Common myeloid progenitor, CD34-positive (primary cell): ENCODE measurements at regions not wholly inside any gene's neighbourhood (a gene's known extent, or its start where the extent isn't known, plus 50 kb on each side); places are given as distances from the start of the nearest gene placed in this dataset.

Experiments
- CTCF ChIA-PET: fragments of 350-600 bp; sonication (Branson Sonifier 250); formaldehyde crosslinking; loops from one replicate; lab custom pipeline; 2021; ENCODE audit warnings: antibody characterized with exemption; lab: Charles Lee
- POLR2A ChIA-PET: fragments of 350-600 bp; sonication (Branson Sonifier 250); formaldehyde crosslinking; loops from one replicate; lab custom pipeline; 2021; ENCODE audit warnings: antibody characterized with exemption; lab: Charles Lee
- DNase-seq, 3 donors: peaks; one replicate each; pipeline versions ENCODE4 v3.0.0 to v3.0.0-alpha.2; 2013
- H3K27ac ChIP-seq, 2 experiments: 1 replicate in 1 of 2; 2 replicates in 1 of 2; pipeline ENCODE4 v1.7.0; 2013; ENCODE audit warnings: inconsistent platforms in 2 of 2, low read length in 2 of 2, mild to moderate bottlenecking in 2 of 2, low read depth in 1 of 2, moderate library complexity in 1 of 2; ENCODE audit not compliant: severe bottlenecking in 2 of 2, insufficient read depth in 1 of 2, poor library complexity in 1 of 2
- H3K27me3 ChIP-seq, 5 experiments: replicated peaks in 2 of 5; 1 replicate in 3 of 5; 2 replicates in 2 of 5; pipeline versions ENCODE4 v1.6.1 to v1.7.0; 2013; ENCODE audit warnings: low read length in 4 of 5, mild to moderate bottlenecking in 2 of 5, moderate library complexity in 2 of 5, inconsistent platforms in 1 of 5; ENCODE audit not compliant: insufficient read depth in 5 of 5, control insufficient read depth in 4 of 5
- H3K36me3 ChIP-seq, 4 experiments: 1 replicate in 2 of 4; 2 replicates in 2 of 4; pipeline versions ENCODE4 v1.6.1 to v1.7.0; 2013; ENCODE audit warnings: low read length in 3 of 4, control low read depth in 1 of 4, mild to moderate bottlenecking in 1 of 4; ENCODE audit not compliant: control insufficient read depth in 4 of 4, insufficient read depth in 4 of 4
- H3K4me1 ChIP-seq, 4 experiments: 1 replicate in 3 of 4; 2 replicates in 1 of 4; pipeline versions ENCODE4 v1.6.1 to v1.7.1; 2013; ENCODE audit warnings: low read length in 3 of 4, mild to moderate bottlenecking in 3 of 4, control low read depth in 1 of 4, inconsistent platforms in 1 of 4, moderate library complexity in 1 of 4; ENCODE audit not compliant: control insufficient read depth in 4 of 4, insufficient read depth in 4 of 4; ENCODE audit errors: control extremely low read depth in 1 of 4
- H3K4me3 ChIP-seq, 7 experiments: 1 replicate in 4 of 7; 2 replicates in 3 of 7; pipeline versions ENCODE4 v1.5.1 to v1.7.0; 2013; ENCODE audit warnings: mild to moderate bottlenecking in 7 of 7, low read length in 6 of 7, moderate library complexity in 6 of 7, inconsistent platforms in 2 of 7, low read depth in 2 of 7, control low read depth in 1 of 7; ENCODE audit not compliant: insufficient read depth in 4 of 7, control insufficient read depth in 1 of 7; ENCODE audit errors: extremely low read depth in 1 of 7
- H3K9me3 ChIP-seq, 5 experiments: 1 replicate in 4 of 5; 2 replicates in 1 of 5; pipeline versions ENCODE4 v1.6.1 to v1.7.1; 2013; ENCODE audit warnings: low read length in 4 of 5, mild to moderate bottlenecking in 2 of 5, inconsistent platforms in 1 of 5, low read depth in 1 of 5, moderate library complexity in 1 of 5; ENCODE audit not compliant: control insufficient read depth in 4 of 5, insufficient read depth in 2 of 5; ENCODE audit errors: control extremely low read depth in 1 of 5
- WGBS: methylation state at CpG from one replicate; pipeline ENCODE4 v1.1.5; 2013; ENCODE audit not compliant: insufficient coverage; 5-methylcytosine and 5-hydroxymethylcytosine counted together

DNA sequence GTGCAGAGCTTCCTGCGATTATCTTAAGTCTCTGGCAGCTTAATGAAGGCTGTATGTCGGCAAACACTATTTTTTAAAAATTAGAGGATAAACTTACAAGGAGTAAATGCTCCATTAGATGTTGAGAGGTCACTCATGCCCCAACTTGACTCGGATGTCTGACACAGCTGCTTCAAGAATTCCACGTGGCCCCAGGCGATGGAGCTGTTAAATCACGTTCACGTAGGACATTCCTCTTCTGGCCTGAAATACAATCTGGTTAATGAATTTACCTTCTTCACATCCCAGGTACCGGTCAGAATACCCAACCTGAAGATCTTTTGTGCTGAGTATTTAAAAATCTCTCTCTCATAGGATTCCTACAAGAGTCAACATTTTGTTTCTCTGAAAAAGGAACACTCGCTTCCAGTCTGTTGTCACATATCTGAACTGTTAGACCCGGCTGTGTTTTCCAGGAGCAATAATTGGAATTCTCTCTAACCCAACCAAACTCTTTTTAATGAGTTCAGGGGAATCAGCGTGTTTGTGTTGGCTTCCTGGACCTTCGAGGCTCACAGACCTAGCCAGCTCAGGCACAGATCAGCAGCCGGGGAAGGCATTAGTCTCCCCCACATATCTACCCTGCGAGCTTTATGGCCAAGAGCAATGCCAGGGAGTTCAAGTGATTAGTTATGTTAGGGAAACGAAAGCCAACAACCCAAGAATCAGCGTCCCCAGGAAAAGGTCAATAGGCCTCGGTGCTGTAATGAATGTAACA, 284.9 kb downstream of the FGFR2 start:
- Histone ChIP-seq H3K36me3 (no peaks in the 10 kb centered on the region), H3K4me1 (peaks cover 0 to 20% (median 2%) of the 10 kb centered on the region in 4 experiments), H3K27me3 (no peaks in the 10 kb centered on the region), H3K4me3 (no peak overlapping the region), H3K9me3 (peaks cover 0 to 1% (median 0%) of the 10 kb centered on the region in 5 experiments), H3K27ac (no peak overlapping the region)
- CTCF ChIA-PET: no interaction called here
- DNase-seq: no peak
- 97% methylated on average over 14 of the region's 17 CpGs for WGBS
- POLR2A ChIA-PET: no interaction called here

DNA sequence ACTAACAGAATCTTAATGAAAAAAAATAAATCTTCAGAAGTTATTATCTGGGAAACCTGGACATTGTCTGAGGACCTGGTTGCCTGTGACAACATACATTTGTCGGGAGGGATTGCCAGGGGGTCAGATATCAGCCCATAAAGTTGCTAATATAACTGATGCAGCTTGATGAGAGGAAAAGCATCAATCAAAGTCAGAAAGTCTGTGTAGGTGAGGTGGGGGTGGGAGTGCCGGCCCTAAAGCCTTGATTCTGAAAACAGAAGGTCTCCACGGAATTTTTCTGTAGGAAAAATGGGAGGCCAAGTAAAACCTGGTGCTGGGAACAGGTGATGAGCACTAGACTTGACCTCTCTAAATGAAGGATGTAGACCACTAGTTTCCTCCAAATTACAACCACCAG, 281.8 kb downstream of the FGFR2 start:
- ChIA-PET POLR2A (no interaction called here), CTCF (no interaction called here)
- H3K27me3 ChIP-seq: no peaks in the 10 kb centered on the region
- no peak for DNase-seq
- no peak overlapping the region for H3K4me3 ChIP-seq
- H3K36me3 ChIP-seq: no peaks in the 10 kb centered on the region
- peaks cover 0 to 6% (median 0%) of the 10 kb centered on the region in 5 experiments for H3K9me3 ChIP-seq
- H3K4me1 ChIP-seq: peaks cover 0 to 9% (median 0%) of the 10 kb centered on the region in 4 experiments
- WGBS: 100% methylated on average over 1 of the region's 3 CpGs
- H3K27ac ChIP-seq: no peak overlapping the region

DNA sequence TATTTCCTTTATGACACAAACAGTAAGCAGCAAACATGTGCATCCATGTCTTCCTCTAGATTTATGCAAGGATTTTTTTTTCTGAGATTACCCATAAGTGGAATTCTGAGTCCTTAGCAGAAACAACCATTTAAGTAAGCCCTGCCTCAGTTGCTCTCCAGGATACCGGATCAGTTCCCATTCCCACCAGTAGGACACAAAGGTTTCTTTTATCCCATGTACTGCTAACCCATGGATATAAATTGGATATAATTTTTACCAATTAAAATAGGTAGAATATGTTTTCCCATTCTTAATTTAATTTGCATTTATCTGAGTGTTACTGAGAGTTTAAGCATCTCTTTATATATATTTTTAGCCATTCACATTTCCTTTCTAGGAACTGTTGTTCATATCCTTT, 280.9 kb downstream of the FGFR2 start:
- ChIA-PET CTCF (no interaction called here), POLR2A (no interaction called here)
- Histone ChIP-seq H3K27ac (no peak overlapping the region), H3K36me3 (no peaks in the 10 kb centered on the region), H3K4me1 (peaks cover 0 to 9% (median 0%) of the 10 kb centered on the region in 4 experiments), H3K9me3 (peaks cover 0 to 6% (median 0%) of the 10 kb centered on the region in 5 experiments), H3K4me3 (no peak overlapping the region), H3K27me3 (no peaks in the 10 kb centered on the region)
- no peak for DNase-seq
- no CpG with 5 or more reads among the region's 1 CpG for WGBS

DNA sequence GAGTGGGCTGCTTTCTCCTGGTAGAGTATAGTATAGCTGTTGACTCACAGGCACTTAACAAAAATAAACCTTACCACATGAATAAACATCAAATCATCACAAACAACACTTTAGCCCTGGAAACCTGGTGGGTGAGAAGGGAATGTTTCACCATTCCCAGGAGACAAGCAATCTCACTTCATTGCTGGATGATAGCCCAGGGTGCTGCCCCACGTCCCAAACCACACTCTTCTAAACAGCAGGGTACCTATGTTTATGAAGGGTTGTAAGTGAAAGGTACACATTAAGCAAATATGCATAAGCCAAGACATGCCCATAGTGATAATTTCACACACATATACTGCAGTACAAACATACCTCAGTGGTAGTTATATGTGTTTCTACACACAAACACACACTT, 276.2 kb downstream of the FGFR2 start:
- ChIA-PET POLR2A (no interaction called here), CTCF (no interaction called here)
- Histone ChIP-seq H3K4me1 (no peaks in the 10 kb centered on the region), H3K27me3 (peaks cover 0 to 4% (median 0%) of the 10 kb centered on the region in 5 experiments), H3K9me3 (peaks cover 0 to 6% (median 0%) of the 10 kb centered on the region in 5 experiments), H3K4me3 (no peak overlapping the region), H3K27ac (no peak overlapping the region), H3K36me3 (no peaks in the 10 kb centered on the region)
- WGBS: no CpG with 5 or more reads among the region's 1 CpG
- DNase-seq: no peak

DNA sequence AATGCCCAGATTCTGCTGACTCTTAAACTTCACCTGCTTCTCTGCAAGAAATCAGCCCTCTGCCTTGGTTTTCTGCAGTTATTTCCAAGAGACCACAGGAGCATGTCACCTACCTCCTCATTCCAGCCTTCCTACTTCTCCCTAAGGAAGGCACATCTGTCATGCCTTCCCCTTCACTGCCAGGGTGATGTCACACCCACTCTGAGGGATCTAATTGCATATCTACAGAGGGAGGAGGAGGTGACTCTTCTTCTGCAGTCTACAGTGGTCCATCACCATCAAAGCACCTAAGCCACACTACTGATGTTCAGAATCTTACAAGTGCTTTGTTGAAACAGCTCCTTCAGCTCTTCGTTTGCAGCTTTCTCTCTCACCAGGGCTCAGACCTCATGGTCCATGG, 275.5 kb downstream of the FGFR2 start:
- Histone ChIP-seq H3K9me3 (peaks cover 0 to 6% (median 0%) of the 10 kb centered on the region in 5 experiments), H3K27ac (no peak overlapping the region), H3K36me3 (no peaks in the 10 kb centered on the region), H3K4me1 (no peaks in the 10 kb centered on the region), H3K27me3 (peaks cover 0 to 4% (median 0%) of the 10 kb centered on the region in 5 experiments), H3K4me3 (no peak overlapping the region)
- CTCF ChIA-PET: no interaction called here
- WGBS: 100% methylated on average over 1 of the region's 1 CpG
- no peak for DNase-seq
- POLR2A ChIA-PET: no interaction called here

DNA sequence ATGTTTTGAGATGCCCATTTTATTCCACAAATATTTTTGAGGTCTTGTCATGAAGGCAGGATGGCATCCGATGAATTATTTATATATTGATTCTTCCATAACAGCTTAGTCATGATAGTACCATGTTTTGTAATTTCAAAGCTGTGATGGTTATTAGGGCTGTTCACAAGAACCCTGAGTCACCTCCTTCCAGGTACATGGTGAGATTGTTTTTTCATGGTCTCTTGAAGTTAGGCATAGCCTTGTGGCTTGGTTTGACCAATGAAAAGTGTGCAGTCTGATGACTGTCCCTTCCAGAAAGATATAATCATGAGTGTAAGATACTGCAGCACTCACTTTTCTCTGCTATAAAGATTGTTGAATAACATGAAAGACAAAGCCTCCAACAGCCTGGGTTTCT, 274.8 kb downstream of the FGFR2 start:
- Histone ChIP-seq H3K36me3 (no peaks in the 10 kb centered on the region), H3K27me3 (peaks cover 0 to 4% (median 0%) of the 10 kb centered on the region in 5 experiments), H3K4me3 (no peak overlapping the region), H3K27ac (no peak overlapping the region), H3K4me1 (no peaks in the 10 kb centered on the region), H3K9me3 (peaks cover 0 to 5% (median 0%) of the 10 kb centered on the region in 5 experiments)
- no CpG with 5 or more reads among the region's 1 CpG for WGBS
- DNase-seq: no peak
- CTCF ChIA-PET: no interaction called here
- POLR2A ChIA-PET: no interaction called here

DNA sequence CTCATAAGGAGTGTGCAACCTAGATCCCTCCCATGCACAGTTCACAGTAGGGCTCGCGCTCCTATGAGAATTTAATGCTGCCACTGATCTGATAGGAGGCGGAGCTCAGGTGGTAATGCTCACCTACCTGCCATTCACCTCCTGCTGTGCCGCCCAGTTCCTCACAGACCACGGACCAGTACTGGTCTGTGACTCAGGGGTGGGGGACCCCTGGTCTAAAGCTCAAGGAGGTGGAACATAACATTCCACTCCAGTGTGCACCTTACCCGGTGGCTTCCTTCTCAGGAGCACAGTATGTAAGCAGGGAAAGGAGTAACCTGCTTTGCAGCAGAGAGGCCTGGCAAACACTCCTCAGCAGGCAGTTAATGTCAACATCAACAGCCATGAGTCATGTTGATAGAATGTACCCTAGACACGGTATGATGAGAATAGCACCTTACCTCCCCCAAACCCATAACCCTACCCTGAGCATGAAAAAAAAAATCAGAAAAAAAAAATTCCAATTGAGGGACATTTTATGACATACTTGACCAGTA, 273.5 kb downstream of the FGFR2 start:
- H3K27ac ChIP-seq: no peak overlapping the region
- POLR2A ChIA-PET: no interaction called here
- 98% methylated on average over 7 of the region's 7 CpGs for WGBS
- CTCF ChIA-PET: no interaction called here
- H3K9me3 ChIP-seq: no peaks in the 10 kb centered on the region
- H3K4me1 ChIP-seq: no peaks in the 10 kb centered on the region
- H3K4me3 ChIP-seq: no peak overlapping the region
- no peaks in the 10 kb centered on the region for H3K36me3 ChIP-seq
- H3K27me3 ChIP-seq: peaks cover 0 to 4% (median 0%) of the 10 kb centered on the region in 5 experiments
- no peak for DNase-seq
